GM12878 (cell line): ENCODE measurements at regions not wholly inside any gene's neighbourhood (a gene's known extent, or its start where the extent isn't known, plus 50 kb on each side); places are given as distances from the start of the nearest gene placed in this dataset.

Source experiments
- ATAC-seq: fragments of 200-7000 bp; cut with Tn5 transposase; 3 replicates; pipeline ENCODE4 v1.9.1; 2020; ENCODE audit warnings: mild to moderate bottlenecking, moderate library complexity
- BruUV-seq: library from RNA; stranded (reverse); fragments of 400-500 nt; replicated peaks from 2 replicates; lab custom pipeline; 2021; lab: Mats Ljungman, UMichigan
- CTCF ChIA-PET: fragments of 300-600 bp; sonication (Branson Sonifier 250); formaldehyde crosslinking; extraction: SDS; loops from one replicate; lab custom pipeline; 2021; ENCODE audit warnings: inconsistent platforms; lab: Yijun Ruan, JAX
- POLR2A ChIA-PET: fragments of 350-600 bp; formaldehyde crosslinking; extraction: SDS; loops from one replicate; lab custom pipeline; 2021; ENCODE audit warnings: inconsistent platforms; lab: Charles Lee
- RAD21 ChIA-PET: fragments of 300-600 bp; sonication (Branson Sonifier 250); formaldehyde crosslinking; loops from one replicate; lab custom pipeline; 2023; ENCODE audit warnings: antibody characterized with exemption; ENCODE audit not compliant: unreplicated experiment; lab: Charles Lee
- SMC1A ChIA-PET: fragments of 300-600 bp; sonication (Branson Sonifier 250); formaldehyde crosslinking; loops from one replicate; lab custom pipeline; 2023; ENCODE audit not compliant: unreplicated experiment, uncharacterized antibody; lab: Charles Lee
- DNase-seq: peaks from one replicate; pipeline ENCODE4 v3.0.0-alpha.2; 2011; ENCODE audit warnings: low read depth, low spot score
- FAIRE-seq: peaks from 3 replicates; lab custom pipeline; 2011; peaks lifted over from hg19 to GRCh38; lab: Jason Lieb, UNC
- H2AFZ ChIP-seq: 2 replicates; pipeline ENCODE4 v1.6.0; 2011; ENCODE audit warnings: low read depth, low read length, control low read depth; ENCODE audit not compliant: control insufficient read depth
- H3K27ac ChIP-seq: 2 replicates; pipeline ENCODE4 v1.5.1; 2011; ENCODE audit warnings: control low read depth; ENCODE audit not compliant: control insufficient read depth, insufficient read depth
- H3K27me3 ChIP-seq, 2 experiments: replicated peaks in 1 of 2; 2 replicates each; pipeline versions ENCODE4 v1.6.0 to v1.6.1; 2011; ENCODE audit warnings: low read length in 1 of 2; ENCODE audit not compliant: control insufficient read depth in 2 of 2, insufficient read depth in 2 of 2
- H3K36me3 ChIP-seq, 2 experiments: 2 replicates each; pipeline ENCODE4 v1.5.1; 2011; ENCODE audit warnings: low read length in 1 of 2; ENCODE audit not compliant: control insufficient read depth in 2 of 2, insufficient read depth in 2 of 2
- H3K4me1 ChIP-seq: 2 replicates; pipeline ENCODE4 v1.6.1; 2011; ENCODE audit warnings: mild to moderate bottlenecking, low read length, moderate library complexity, mixed read lengths; ENCODE audit not compliant: control insufficient read depth, insufficient read depth
- H3K4me2 ChIP-seq: 2 replicates; pipeline ENCODE4 v1.6.0; 2011; ENCODE audit warnings: control low read depth; ENCODE audit not compliant: control insufficient read depth, insufficient read depth
- H3K4me3 ChIP-seq: fragments of 200-600 bp; sonication (generic); 2 replicates; pipeline ENCODE4 v1.5.1; 2016
- H3K79me2 ChIP-seq: 2 replicates; pipeline ENCODE4 v1.6.0; 2011; ENCODE audit warnings: low read length; ENCODE audit not compliant: control insufficient read depth, insufficient read depth
- H3K9ac ChIP-seq: 2 replicates; pipeline ENCODE4 v1.8.0; 2011; ENCODE audit warnings: low read length, control low read depth, mixed read lengths; ENCODE audit not compliant: control insufficient read depth, insufficient read depth
- H3K9me3 ChIP-seq: replicated peaks from 3 replicates; pipeline ENCODE4 v1.5.1; 2011; ENCODE audit warnings: mild to moderate bottlenecking, low read length; ENCODE audit not compliant: control insufficient read depth, insufficient read depth
- H4K20me1 ChIP-seq: 2 replicates; pipeline ENCODE4 v1.6.0; 2011; ENCODE audit not compliant: control insufficient read depth, insufficient read depth
- CBX5 ChIP-seq: sonication (generic); IDR thresholded peaks from 2 replicates; pipeline ENCODE4 v1.6.1; 2016; ENCODE audit warnings: low read depth, moderate library complexity, mild to moderate bottlenecking, inconsistent platforms
- KLF5 ChIP-seq: fragments of 450-650 bp; IDR thresholded peaks from 2 replicates; pipeline ENCODE4 v1.6.1; 2014; ENCODE audit warnings: mild to moderate bottlenecking; ENCODE audit not compliant: partially characterized antibody
- TBL1XR1 ChIP-seq: IDR thresholded peaks from 2 replicates; pipeline ENCODE4 v1.6.1; 2012; ENCODE audit warnings: low read depth, low read length, improper control_type of control experiment
- USF1 ChIP-seq: IDR thresholded peaks from 2 replicates; pipeline ENCODE4 v1.6.1; 2011; ENCODE audit warnings: borderline replicate concordance, low read depth, mild to moderate bottlenecking, moderate library complexity, mixed read lengths, low read length; ENCODE audit not compliant: insufficient read depth; ENCODE audit errors: extremely low read length
- ZNF592 ChIP-seq: fragments of 450-650 bp; IDR thresholded peaks from 2 replicates; pipeline ENCODE4 v1.6.1; 2017; ENCODE audit warnings: mild to moderate bottlenecking, moderate library complexity
- WGBS: methylation state at CpG from one replicate; pipeline ENCODE4 v1.1.6; 2016; ENCODE audit warnings: low lambda C conversion rate; ENCODE audit not compliant: insufficient replicate concordance, insufficient coverage; ENCODE audit errors: missing lambda C conversion rate; 5-methylcytosine and 5-hydroxymethylcytosine counted together
- in situ Hi-C: fragments of 300-500 bp; cut with MboI; formaldehyde crosslinking; loops from 9 replicates; pipeline ENCODE4 v1.14.3; 2018; ENCODE audit warnings: mixed read lengths
- intact Hi-C: fragments of 100-400 bp; cut with micrococcal nuclease; formaldehyde crosslinking; loops from one replicate; pipeline ENCODE4 v1.14.2; 2022; ENCODE audit not compliant: unreplicated experiment

DNA sequence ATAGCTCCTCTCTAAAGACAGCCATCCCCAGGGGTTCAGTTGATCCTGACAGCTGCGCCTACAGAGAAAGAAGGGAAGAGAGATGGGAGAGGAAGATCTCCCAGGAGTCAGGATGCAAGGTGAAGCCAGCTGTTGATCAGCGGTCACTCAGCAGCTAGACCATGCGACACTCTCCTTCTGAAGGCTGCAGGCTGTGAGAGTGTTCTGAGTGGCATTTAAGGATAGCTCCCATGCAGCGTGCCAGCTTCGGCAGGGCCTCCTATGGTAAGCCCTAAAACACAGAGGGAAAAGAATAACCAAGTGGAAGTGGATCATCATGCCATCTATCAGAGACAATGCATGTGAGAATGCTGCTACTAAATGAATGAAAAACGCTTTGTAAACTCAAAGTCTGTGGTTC is 197.9 kb upstream of the NUDT4 start (continued):
- TF ChIP-seq ZNF592, result no peak

DNA sequence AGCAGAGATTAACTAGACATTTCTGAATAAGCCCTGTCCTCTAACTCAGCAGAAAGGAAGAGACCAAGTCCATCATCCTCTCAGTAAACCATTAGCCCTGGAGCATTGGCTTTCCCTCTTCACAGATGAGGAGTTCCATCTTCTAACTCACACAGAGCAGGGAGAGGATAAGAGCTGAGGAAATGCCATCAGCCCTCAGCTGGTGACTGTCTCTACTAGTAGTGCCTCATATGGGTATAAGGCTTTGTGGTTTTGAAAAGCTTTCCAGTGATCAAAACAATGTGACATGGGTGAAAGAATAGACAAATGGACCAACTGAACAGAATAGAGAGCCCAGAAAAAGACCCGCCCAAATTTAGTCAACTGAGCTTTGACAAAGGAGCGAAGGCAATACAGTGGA is 197.2 kb upstream of the NUDT4 start:
- Histone ChIP-seq H3K4me1 (peaks cover 35% of the 10 kb centered on the region), H3K36me3 (no peaks in the 10 kb centered on the region), H4K20me1 (no peaks in the 10 kb centered on the region), H3K79me2 (no peaks in the 10 kb centered on the region), H3K4me3 (no peak overlapping the region), H3K9me3 (no peaks in the 10 kb centered on the region), H3K27me3 (no peaks in the 10 kb centered on the region), H3K27ac (no peak overlapping the region), H3K4me2 (no peak overlapping the region), H3K9ac (no peak overlapping the region), H2AFZ (peak overlapping the region; percentile 26)
- ChIA-PET POLR2A (interaction anchor here (1.4 to 1.7 kb wide), 2 partner anchors 10 to 13 kb away, joined by 4 to 7 read pairs; no protein-coding TSS in a partner anchor), CTCF (interaction anchor here (1.0 to 1.2 kb wide), 4 partner anchors 9 to 63 kb away, joined by 3 to 4 read pairs (median 3); no protein-coding TSS in a partner anchor), RAD21 (interaction anchor here (0.5 to 2.4 kb wide), 5 partner anchors 15 to 1070 kb away, joined by 3 to 10 read pairs (median 5); no protein-coding TSS in a partner anchor), SMC1A (interaction anchor here (0.6 to 3.8 kb wide), 11 partner anchors 10 to 193 kb away, joined by 3 to 34 read pairs (median 5); no protein-coding TSS in a partner anchor)
- TF ChIP-seq TBL1XR1, result no peak
- TF ChIP-seq USF1, result no peak
- TF ChIP-seq CBX5, result no peak
- TF ChIP-seq KLF5, result no peak
- FAIRE-seq (no peak), ATAC-seq (no peak), DNase-seq (no peak)
- intact Hi-C loops (no loop called here), in situ Hi-C loops (no loop called here)
- 94% methylated on average over 2 of the region's 2 CpGs for WGBS
- BruUV-seq, result no TSS peak
